Heart left ventricle (tissue), 13 donors: ENCODE measurements at regions not wholly inside any gene's neighbourhood (a gene's known extent, or its start where the extent isn't known, plus 50 kb on each side); places are given as distances from the start of the nearest gene placed in this dataset.

Experiments
- POLR2A ChIP-seq, 2 donors: fragments of 450-650 bp; IDR thresholded peaks; one replicate each; pipeline ENCODE4 v1.6.1; 2017; ENCODE audit warnings: antibody characterized with exemption in 2 of 2, mild to moderate bottlenecking in 2 of 2, moderate library complexity in 2 of 2
- TF ChIP-seq, protein P1 (sequence below), 12 donors: fragments of 200-600 bp; sonication (generic) in 4 of 12; IDR thresholded peaks; one replicate each; pipeline versions ENCODE4 v1.5.0 to v1.8.0; 2018 to 2022; ENCODE audit warnings: antibody characterized with exemption in 12 of 12, mild to moderate bottlenecking in 5 of 12
- donor health status: ischemic (EF 13 %, LVEDD 7.1; RV severe dilation, severe dysfunction).
- donor health status: DM: no; HTN: yes; CAD: no.
- donor health status: DM: no; HTN: no; CAD: no.
- donor health status: ischemic (EF 25% LVEDD 6.9; RV normal size, moderate dysfunction).
- donor health status: ischemic (EF 25% LVEDD 5.7; RV mildly dilated, moderate dysfunction).
- donor health status: ischemic (EF 35%, LVEDD 5.7; RV mildly dilated, moderate dysfunction).
- donor health status: nonischemic (EF 11% LVEDD 7.7; RV severe dilation, severe dysfunction).
- donor health status: DM: yes; HTN: yes; CAD: no.
- donor health status: PGD.
- donor health status: ischemic (EF 29% LVEDD 5.4; RV normal size, mild dysfunction).
- donor health status: nonischemic (EF 23%, LVEDD 6.1; RV moderate dilation, normal function).

- TF ChIP-seq, protein P1, sequence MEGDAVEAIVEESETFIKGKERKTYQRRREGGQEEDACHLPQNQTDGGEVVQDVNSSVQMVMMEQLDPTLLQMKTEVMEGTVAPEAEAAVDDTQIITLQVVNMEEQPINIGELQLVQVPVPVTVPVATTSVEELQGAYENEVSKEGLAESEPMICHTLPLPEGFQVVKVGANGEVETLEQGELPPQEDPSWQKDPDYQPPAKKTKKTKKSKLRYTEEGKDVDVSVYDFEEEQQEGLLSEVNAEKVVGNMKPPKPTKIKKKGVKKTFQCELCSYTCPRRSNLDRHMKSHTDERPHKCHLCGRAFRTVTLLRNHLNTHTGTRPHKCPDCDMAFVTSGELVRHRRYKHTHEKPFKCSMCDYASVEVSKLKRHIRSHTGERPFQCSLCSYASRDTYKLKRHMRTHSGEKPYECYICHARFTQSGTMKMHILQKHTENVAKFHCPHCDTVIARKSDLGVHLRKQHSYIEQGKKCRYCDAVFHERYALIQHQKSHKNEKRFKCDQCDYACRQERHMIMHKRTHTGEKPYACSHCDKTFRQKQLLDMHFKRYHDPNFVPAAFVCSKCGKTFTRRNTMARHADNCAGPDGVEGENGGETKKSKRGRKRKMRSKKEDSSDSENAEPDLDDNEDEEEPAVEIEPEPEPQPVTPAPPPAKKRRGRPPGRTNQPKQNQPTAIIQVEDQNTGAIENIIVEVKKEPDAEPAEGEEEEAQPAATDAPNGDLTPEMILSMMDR (IDR thresholded peaks at IDR 0.05), result no peak
- TF ChIP-seq POLR2A (IDR thresholded peaks at IDR 0.05), result no peak
Observed at GRCh38 chr2:52940101-52940500, 827.5 kb upstream of the CHAC2 start.
